ENCODE measurements at regions not wholly inside any gene's neighbourhood (a gene's known extent, or its start where the extent isn't known, plus 50 kb on each side); places are given as distances from the start of the nearest gene placed in this dataset.

- in situ Hi-C loops (cut with MboI; ENCODE audit: low sequenced_read_pairs), result no loop called here
- no peak overlapping the region for H2AK5ac ChIP-seq (ENCODE audit: low read depth, low read length)
- CTCF ChIA-PET, result no interaction called here
- intact Hi-C loops (cut with micrococcal nuclease), result no loop called here
- no peak overlapping the region for H3K14ac ChIP-seq (replicated peaks; ENCODE audit: low read depth, low read length)
- no peak overlapping the region for H3K4me3 ChIP-seq (ENCODE audit: insufficient read depth, low read depth, low read length)
- H4K8ac ChIP-seq (ENCODE audit: low read depth in 2 of 2, low read length in 2 of 2), result no peak overlapping the region
- H3K9me1 ChIP-seq (ENCODE audit: insufficient read depth, low read length), result no peaks in the 10 kb centered on the region
- no peak overlapping the region for H4K91ac ChIP-seq (ENCODE audit: insufficient read depth, low read depth, low read length)
- H3K27me3 ChIP-seq (ENCODE audit: control insufficient read depth, insufficient read depth, low read length), result peaks cover 60% of the 10 kb centered on the region
- DNase-seq (no peak), ATAC-seq (ENCODE audit: low read depth) (no peak)
- no peak overlapping the region for H3K23ac ChIP-seq (ENCODE audit: low read depth, low read length)
- no peak overlapping the region for H2AFZ ChIP-seq (replicated peaks; ENCODE audit: low read length, poor library complexity)
- BruUV-seq (replicated peaks), result no TSS peak
- H2BK20ac ChIP-seq (ENCODE audit: low read depth, low read length), result no peak overlapping the region
- WGBS, 2 experiments (ENCODE audit: extremely low coverage in 2 of 2, insufficient read length in 1 of 2), result no CpG with 5 or more reads among the region's 2 CpGs
- H3K79me1 ChIP-seq (ENCODE audit: low read depth in 1 of 2, low read length in 2 of 2), result no peaks in the 10 kb centered on the region
- no peaks in the 10 kb centered on the region for H3K36me3 ChIP-seq (ENCODE audit: control insufficient read depth, insufficient read depth, low read length)
- H3K4ac ChIP-seq (ENCODE audit: low read depth, low read length), result no peak overlapping the region
- H3K4me1 ChIP-seq (ENCODE audit: control insufficient read depth, insufficient read depth, low read length), result no peaks in the 10 kb centered on the region
- H4K5ac ChIP-seq (ENCODE audit: low read depth, low read length), result no peak overlapping the region
- H3K18ac ChIP-seq (ENCODE audit: low read depth, low read length), result no peak overlapping the region
- no peaks in the 10 kb centered on the region for H4K20me1 ChIP-seq (ENCODE audit: insufficient read depth, low read length)
- POLR2A ChIA-PET (ENCODE audit: unreplicated experiment), result no interaction called here
- TF ChIP-seq CHD1 (IDR thresholded peaks at IDR 0.05; ENCODE audit: low read depth, low read length), result no peak
- TF ChIP-seq MXI1 (IDR thresholded peaks at IDR 0.05; ENCODE audit: borderline replicate concordance, low read depth, low read length), result no peak
- TF ChIP-seq ELK1 (IDR thresholded peaks at IDR 0.05; ENCODE audit: borderline replicate concordance, low read depth, low read length), result no peak
- no peak for TF ChIP-seq RCOR1 (IDR thresholded peaks at IDR 0.05; ENCODE audit: insufficient replicate concordance, low read length)
- no peak for TF ChIP-seq NFE2L2 (IDR thresholded peaks at IDR 0.05; ENCODE audit: low read depth, low read length)
- no peak for TF ChIP-seq USF2 (IDR thresholded peaks at IDR 0.05; ENCODE audit: low read depth, low read length)
- H2BK15ac ChIP-seq (ENCODE audit: low read depth, low read length), result no peak overlapping the region
- H3K56ac ChIP-seq (ENCODE audit: extremely low read depth, insufficient read depth, low read length), result no peak overlapping the region
- H2BK5ac ChIP-seq (ENCODE audit: low read depth, low read length, poor library complexity, severe bottlenecking), result no peak overlapping the region
- no peak overlapping the region for H2AK9ac ChIP-seq (replicated peaks; ENCODE audit: low read depth, low read length, poor library complexity)
- H2BK120ac ChIP-seq (ENCODE audit: low read depth, low read length), result no peak overlapping the region
- no peak overlapping the region for H3K4me2 ChIP-seq (ENCODE audit: low read depth, low read length)
- dilution Hi-C loops (cut with HindIII; ENCODE audit: low sequenced_read_pairs, unreplicated experiment), result no loop called here
- no peaks in the 10 kb centered on the region for H3K9me3 ChIP-seq (ENCODE audit: control insufficient read depth, insufficient read depth, low read length)
- H3K27ac ChIP-seq (ENCODE audit: insufficient read depth, low read length), result no peak overlapping the region
- no peak overlapping the region for H3K9ac ChIP-seq (ENCODE audit: low read depth, low read length)
These were observed 172.8 kb downstream of the DAD1 start for GRCh38 chr14:22416193-22416592.

Measured in IMR-90 (cell line).